Kidney (tissue), 13 donors: ENCODE measurements at regions not wholly inside any gene's neighbourhood (a gene's known extent, or its start where the extent isn't known, plus 50 kb on each side); places are given as distances from the start of the nearest gene placed in this dataset.

Experiments
- DNase-seq, 5 donors: peaks; one replicate each; pipeline ENCODE4 v3.0.0-alpha.2; 2013 to 2020
- FAIRE-seq: peaks from 2 replicates; lab custom pipeline; 2012; peaks lifted over from hg19 to GRCh38; lab: Jason Lieb, UNC
- H3K27ac ChIP-seq, 2 donors: one replicate each; pipeline ENCODE4 v1.7.0; 2013; ENCODE audit warnings: low read depth in 2 of 2, low read length in 2 of 2, inconsistent platforms in 1 of 2
- H3K27me3 ChIP-seq: one replicate; pipeline ENCODE4 v1.7.1; 2013; ENCODE audit warnings: low read length, inconsistent platforms; ENCODE audit not compliant: control insufficient read depth, insufficient read depth
- H3K36me3 ChIP-seq, 3 donors: one replicate each; pipeline versions ENCODE4 v1.7.0 to v1.7.1; 2013; ENCODE audit warnings: low read length in 3 of 3, control low read depth in 1 of 3, inconsistent platforms in 1 of 3; ENCODE audit not compliant: insufficient read depth in 3 of 3, control insufficient read depth in 2 of 3
- H3K4me1 ChIP-seq, 3 donors: one replicate each; pipeline versions ENCODE4 v1.7.0 to v1.7.1; 2013; ENCODE audit warnings: low read length in 3 of 3, inconsistent platforms in 1 of 3, low read depth in 1 of 3; ENCODE audit not compliant: control insufficient read depth in 2 of 3, insufficient read depth in 2 of 3
- H3K4me3 ChIP-seq, 3 donors: one replicate each; pipeline versions ENCODE4 v1.7.0 to v1.8.1; 2013; ENCODE audit warnings: low read length in 3 of 3, control low read depth in 1 of 3, inconsistent platforms in 1 of 3
- H3K9ac ChIP-seq, 3 donors: one replicate each; pipeline versions ENCODE4 v1.7.0 to v1.7.1; 2013; ENCODE audit warnings: low read length in 3 of 3, control low read depth in 1 of 3, inconsistent platforms in 1 of 3
- H3K9me3 ChIP-seq, 3 donors: one replicate each; pipeline versions ENCODE4 v1.7.0 to v1.7.1; 2013; ENCODE audit warnings: low read length in 3 of 3, control low read depth in 1 of 3, inconsistent platforms in 1 of 3; ENCODE audit not compliant: control insufficient read depth in 2 of 3, insufficient read depth in 1 of 3
- CTCF ChIP-seq: IDR thresholded peaks from 3 replicates; pipeline ENCODE4 v1.5.1; 2012; ENCODE audit warnings: mild to moderate bottlenecking, moderate library complexity, borderline replicate concordance; ENCODE audit not compliant: insufficient read depth; ENCODE audit errors: extremely low read depth
- intact Hi-C: fragments of 100-400 bp; cut with DNase I; formaldehyde crosslinking; loops from one replicate; pipeline ENCODE4 v1.11.1; 2022
- donor health status: control.
- donor health status: control.
- donor health status: control.
- donor health status: control.
- donor health status: control.
- donor health status: DM: yes; HTN: yes; CAD: no.
- donor health status: Normal renal cell carcinoma (clear cell type).

GRCh38 chr6:49370518-49370917 lies 92.5 kb downstream of the MMUT start:
- intact Hi-C loops: no loop called here
- Histone ChIP-seq H3K4me1 (no peaks in the 10 kb centered on the region), H3K27me3 (no peaks in the 10 kb centered on the region), H3K4me3 (no peak overlapping the region), H3K36me3 (no peaks in the 10 kb centered on the region), H3K9me3 (peaks cover 0 to 3% (median 0%) of the 10 kb centered on the region in 3 donors), H3K9ac (no peak overlapping the region), H3K27ac (no peak overlapping the region)
- FAIRE-seq: no peak
- no peak for DNase-seq
- TF ChIP-seq CTCF: no peak

- no peak overlapping the region for H3K27ac ChIP-seq
- no peaks in the 10 kb centered on the region for H3K4me1 ChIP-seq
- H3K27me3 ChIP-seq: no peaks in the 10 kb centered on the region
- DNase-seq (no peak), FAIRE-seq (no peak)
- H3K36me3 ChIP-seq: no peaks in the 10 kb centered on the region
- H3K9me3 ChIP-seq: peaks cover 0 to 3% (median 0%) of the 10 kb centered on the region in 3 donors
- H3K9ac ChIP-seq: no peak overlapping the region
- no peak overlapping the region for H3K4me3 ChIP-seq
- intact Hi-C loops: no loop called here
- no peak for TF ChIP-seq CTCF
These were observed 96.5 kb downstream of the MMUT start for GRCh38 chr6:49366539-49366938.

GRCh38 chr6:49348561-49348960 lies 114.5 kb downstream of the MMUT start:
- no peaks in the 10 kb centered on the region for H3K36me3 ChIP-seq
- TF ChIP-seq CTCF: no peak
- no peaks in the 10 kb centered on the region for H3K4me1 ChIP-seq
- intact Hi-C loops: no loop called here
- no peak overlapping the region for H3K27ac ChIP-seq
- H3K4me3 ChIP-seq: no peak overlapping the region
- DNase-seq: no peak
- H3K9me3 ChIP-seq: no peaks in the 10 kb centered on the region
- H3K27me3 ChIP-seq: no peaks in the 10 kb centered on the region
- no peak overlapping the region for H3K9ac ChIP-seq
- FAIRE-seq: no peak

- Histone ChIP-seq H3K36me3 (no peaks in the 10 kb centered on the region), H3K27ac (no peak overlapping the region), H3K9ac (no peak overlapping the region), H3K4me3 (no peak overlapping the region), H3K27me3 (no peaks in the 10 kb centered on the region), H3K4me1 (no peaks in the 10 kb centered on the region), H3K9me3 (no peaks in the 10 kb centered on the region)
- DNase-seq: no peak
- no peak for TF ChIP-seq CTCF
- FAIRE-seq: no peak
- intact Hi-C loops: no loop called here
These were observed 120.6 kb downstream of the MMUT start for GRCh38 chr6:49342410-49342809.
